ENCODE measurements at regions not wholly inside any gene's neighbourhood (a gene's known extent, or its start where the extent isn't known, plus 50 kb on each side); places are given as distances from the start of the nearest gene placed in this dataset.
"Not testable (repeated sequence)": the region's sequence is repeated elsewhere in the genome, so short reads cannot be mapped to it uniquely, and the experiment has no call there.

- peaks cover 2% of the 10 kb centered on the region for H3K4me1 ChIP-seq
- WGBS, 2 donors: 71 to 73% methylated on average over 3 of the region's 3 CpGs
- no peaks in the 10 kb centered on the region for H3K9me3 ChIP-seq
- intact Hi-C loops (cut with DNase I; ENCODE audit: low total_unique reads): no loop called here
- no peaks in the 10 kb centered on the region for H3K36me3 ChIP-seq (ENCODE audit: low read depth, missing control alignments)
- no peaks in the 10 kb centered on the region for H3K27me3 ChIP-seq
- TF ChIP-seq POLR2A (IDR thresholded peaks at IDR 0.05) (no peak), CTCF (IDR thresholded peaks at IDR 0.05) (no peak)
- no peak overlapping the region for H3K4me3 ChIP-seq
- H3K27ac ChIP-seq: no peak overlapping the region
- DNase-seq: no peak
These were observed 91.8 kb upstream of the FOXN3 start for GRCh38 chr14:89508863-89509262.

- Histone ChIP-seq H3K4me3 (no peak overlapping the region), H3K27ac (no peak overlapping the region), H3K27me3 (no peaks in the 10 kb centered on the region), H3K4me1 (peaks cover 6% of the 10 kb centered on the region), H3K36me3 (ENCODE audit: low read depth, missing control alignments) (no peaks in the 10 kb centered on the region), H3K9me3 (no peaks in the 10 kb centered on the region)
- 72 to 89% methylated on average over 7 of the region's 7 CpGs for WGBS, 2 donors
- TF ChIP-seq POLR2A (IDR thresholded peaks at IDR 0.05) (no peak), CTCF (IDR thresholded peaks at IDR 0.05) (no peak)
- DNase-seq: no peak
- intact Hi-C loops (cut with DNase I; ENCODE audit: low total_unique reads): no loop called here
These were observed 91.0 kb upstream of the FOXN3 start for GRCh38 chr14:89507926-89508460.

- TF ChIP-seq CTCF (IDR thresholded peaks at IDR 0.05): no peak
- no peak for TF ChIP-seq POLR2A (IDR thresholded peaks at IDR 0.05)
- no peaks in the 10 kb centered on the region for H3K36me3 ChIP-seq (ENCODE audit: low read depth, missing control alignments)
- WGBS, 2 donors: 71 to 74% methylated on average over 1 of the region's 1 CpG
- H3K27me3 ChIP-seq: no peaks in the 10 kb centered on the region
- H3K27ac ChIP-seq: no peak overlapping the region
- no peak overlapping the region for H3K4me3 ChIP-seq
- no peak for DNase-seq
- H3K9me3 ChIP-seq: no peaks in the 10 kb centered on the region
- intact Hi-C loops (cut with DNase I; ENCODE audit: low total_unique reads): no loop called here
- H3K4me1 ChIP-seq: peaks cover 6% of the 10 kb centered on the region
These were observed 90.5 kb upstream of the FOXN3 start for GRCh38 chr14:89507521-89507920.

- DNase-seq; H3K4me1 ChIP-seq; H3K9me3 ChIP-seq; H3K4me3 ChIP-seq; H3K36me3 ChIP-seq (ENCODE audit: low read depth, missing control alignments); H3K27me3 ChIP-seq; intact Hi-C loops (cut with DNase I; ENCODE audit: low total_unique reads); H3K27ac ChIP-seq: not testable (repeated sequence)
- 85 to 91% methylated on average over 8 of the region's 8 CpGs for WGBS, 2 donors
These were observed 89.9 kb upstream of the FOXN3 start for GRCh38 chr14:89506891-89507452.

- TF ChIP-seq POLR2A (IDR thresholded peaks at IDR 0.05) (no peak), CTCF (IDR thresholded peaks at IDR 0.05) (no peak)
- WGBS, 2 donors: 60 to 79% methylated on average over 6 of the region's 6 CpGs
- Histone ChIP-seq H3K4me3 (no peak overlapping the region), H3K27me3 (no peaks in the 10 kb centered on the region), H3K27ac (no peak overlapping the region), H3K36me3 (ENCODE audit: low read depth, missing control alignments) (no peaks in the 10 kb centered on the region), H3K9me3 (no peaks in the 10 kb centered on the region), H3K4me1 (peaks cover 6% of the 10 kb centered on the region)
- intact Hi-C loops (cut with DNase I; ENCODE audit: low total_unique reads): no loop called here
- no peak for DNase-seq
These were observed 87.7 kb upstream of the FOXN3 start for GRCh38 chr14:89504602-89505313.
